ENCODE measurements at regions not wholly inside any gene's neighbourhood (a gene's known extent, or its start where the extent isn't known, plus 50 kb on each side); places are given as distances from the start of the nearest gene placed in this dataset.

DNA sequence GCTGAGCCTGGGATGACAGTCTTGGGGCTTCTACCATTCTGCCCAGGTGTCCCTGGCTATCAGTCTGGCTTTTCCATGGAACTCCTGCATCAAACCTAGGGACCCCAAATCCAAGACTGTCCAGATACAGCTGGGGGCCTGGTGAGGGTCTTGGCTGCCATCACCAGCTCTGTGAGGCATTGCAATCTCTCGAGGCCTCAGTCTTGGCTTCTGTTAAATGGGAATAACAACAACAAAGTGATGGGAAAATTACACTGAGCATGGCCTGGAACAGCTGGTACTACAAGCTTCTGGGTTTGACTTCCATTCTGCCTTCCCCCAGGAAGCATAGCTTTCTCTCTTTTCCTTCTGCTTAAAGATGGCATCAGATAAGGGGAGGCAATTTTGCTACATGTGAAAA is 50.0 kb upstream of the LCTL start:
- no peak for DNase-seq (ENCODE audit: low read depth, low spot score)

DNA sequence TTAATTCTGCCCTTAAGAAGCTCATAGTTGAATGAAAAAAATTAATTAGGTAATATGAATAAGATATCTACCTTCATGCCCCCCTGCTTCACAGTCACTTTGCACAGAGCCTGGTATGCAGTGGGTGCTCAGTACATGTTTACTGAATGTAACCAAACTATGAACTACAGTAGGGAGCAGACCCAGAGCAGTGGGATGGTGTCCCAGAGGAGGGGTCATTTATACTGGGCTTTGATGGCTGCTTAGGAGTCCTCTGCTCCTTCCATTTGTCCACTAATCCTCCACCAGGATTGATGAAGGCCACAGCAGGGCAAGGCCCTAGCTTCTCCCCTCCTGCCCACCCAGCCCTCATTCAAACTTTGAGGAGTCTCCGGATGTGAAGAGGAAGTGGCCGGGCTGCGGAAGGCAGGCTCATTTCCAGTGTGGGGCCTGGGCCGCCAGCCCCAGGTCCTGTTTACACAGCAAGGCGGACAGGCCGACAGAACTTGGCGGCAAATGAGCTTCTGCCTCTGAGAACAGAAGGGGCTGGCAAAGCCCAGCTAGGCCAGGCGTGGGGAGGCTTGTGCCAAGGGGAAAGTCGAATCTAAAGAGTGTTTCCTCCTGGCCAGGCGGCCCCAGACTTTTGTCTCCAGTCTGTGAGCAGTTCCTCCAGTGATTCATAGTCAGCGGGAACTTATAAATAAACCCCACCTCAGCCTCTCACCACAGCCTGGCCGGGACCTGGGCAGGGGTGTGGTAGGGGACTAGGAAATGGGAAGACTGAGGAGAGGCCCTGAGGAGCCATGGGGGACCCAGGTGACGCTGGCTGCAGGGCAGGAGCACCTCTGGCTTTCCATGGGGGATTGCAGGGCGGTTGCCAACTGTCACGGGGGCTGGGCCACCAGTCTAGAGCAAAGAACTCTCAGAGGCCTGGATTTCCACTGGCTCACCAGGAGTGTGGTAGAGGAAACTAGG is 51.6 kb upstream of the LCTL start:
- DNase-seq (ENCODE audit: low read depth, low spot score) = peak; percentile 93

DNA sequence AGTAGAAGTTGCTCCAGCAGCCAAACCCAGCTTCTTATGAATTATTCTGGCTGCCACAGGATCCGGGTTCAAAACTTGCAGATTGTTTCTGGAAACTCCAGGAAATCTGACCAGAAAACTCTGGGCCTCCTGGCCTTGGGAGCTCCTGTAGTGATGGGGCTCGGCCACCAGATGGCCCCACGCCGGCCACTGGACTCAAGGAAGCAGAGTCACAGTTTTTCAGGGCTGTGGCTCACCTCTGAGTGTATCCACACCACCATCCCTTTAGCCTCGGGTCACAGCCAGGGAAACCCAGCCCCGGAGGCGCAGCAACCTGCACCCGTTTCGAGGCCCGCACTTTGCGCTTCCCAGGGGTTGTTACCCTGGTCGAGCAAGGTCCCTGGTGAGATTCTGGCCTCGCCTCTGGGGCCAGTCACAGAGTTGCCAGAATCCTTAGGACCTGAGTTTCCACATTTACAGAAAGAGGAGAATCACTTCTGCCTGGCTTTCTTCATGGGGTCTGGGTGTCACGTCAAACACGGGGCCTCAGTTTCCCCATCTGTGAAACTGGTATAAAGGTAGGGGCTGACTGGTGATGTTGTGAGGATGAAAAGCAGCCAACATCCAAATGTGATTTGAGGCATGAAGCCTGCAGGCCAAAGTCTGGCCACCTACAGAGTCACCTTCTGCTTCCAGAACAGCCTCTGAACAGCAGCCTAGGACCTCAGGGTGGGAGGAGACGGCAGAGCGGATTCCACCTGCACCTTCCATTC is 53.5 kb upstream of the LCTL start:
- peak; percentile 88 for DNase-seq (ENCODE audit: low read depth, low spot score)

DNA sequence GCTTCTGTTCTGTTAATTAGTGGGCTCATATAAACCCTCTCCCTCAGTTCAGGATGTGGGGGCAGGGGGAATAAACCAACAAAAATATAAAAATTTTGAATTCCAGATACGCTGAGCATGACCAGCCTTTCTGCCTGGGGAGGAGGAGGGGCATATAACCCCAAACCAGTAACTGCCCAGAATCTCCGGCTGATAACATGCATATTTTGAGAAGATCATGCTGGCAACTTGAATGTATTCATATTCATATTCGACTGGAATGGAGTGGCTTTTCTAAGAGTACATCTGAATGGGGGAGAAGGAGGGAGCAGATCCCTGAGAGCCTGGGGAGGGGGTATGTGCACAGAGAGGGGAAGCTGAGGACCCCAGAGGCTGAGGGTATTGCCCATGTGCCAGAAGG is 54.5 kb upstream of the LCTL start:
- DNase-seq (ENCODE audit: low read depth, low spot score) = no peak

DNA sequence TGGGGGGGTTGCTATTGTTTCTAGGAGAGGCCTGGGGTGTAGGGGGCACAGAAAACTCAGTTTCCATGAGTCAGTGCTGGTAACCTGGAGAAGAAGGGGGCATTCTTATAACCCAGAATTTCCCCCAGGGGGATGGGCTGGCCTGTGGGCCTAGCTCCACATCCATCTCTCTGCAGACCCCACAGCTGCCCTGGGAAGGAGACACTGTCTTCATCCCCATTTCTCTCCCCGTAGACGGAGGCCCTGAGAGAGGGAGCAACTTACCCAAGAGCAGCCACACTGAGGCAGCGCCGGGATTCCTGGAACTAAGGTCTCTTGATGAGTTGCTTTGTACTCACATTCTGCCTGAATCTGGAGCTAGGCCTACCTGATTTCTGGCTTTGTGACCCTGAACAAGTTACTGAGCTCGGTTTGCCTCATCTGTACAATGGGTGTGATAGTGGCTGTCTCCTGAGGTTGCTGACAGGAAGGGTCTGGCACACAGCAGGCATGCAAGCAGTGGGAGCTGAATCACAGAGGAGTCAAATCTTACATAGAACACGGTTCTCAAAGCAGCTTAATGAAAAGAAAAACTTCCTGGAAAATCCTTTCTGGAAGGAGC is 55.0 kb upstream of the LCTL start:
- DNase-seq (ENCODE audit: low read depth, low spot score) = no peak

DNA sequence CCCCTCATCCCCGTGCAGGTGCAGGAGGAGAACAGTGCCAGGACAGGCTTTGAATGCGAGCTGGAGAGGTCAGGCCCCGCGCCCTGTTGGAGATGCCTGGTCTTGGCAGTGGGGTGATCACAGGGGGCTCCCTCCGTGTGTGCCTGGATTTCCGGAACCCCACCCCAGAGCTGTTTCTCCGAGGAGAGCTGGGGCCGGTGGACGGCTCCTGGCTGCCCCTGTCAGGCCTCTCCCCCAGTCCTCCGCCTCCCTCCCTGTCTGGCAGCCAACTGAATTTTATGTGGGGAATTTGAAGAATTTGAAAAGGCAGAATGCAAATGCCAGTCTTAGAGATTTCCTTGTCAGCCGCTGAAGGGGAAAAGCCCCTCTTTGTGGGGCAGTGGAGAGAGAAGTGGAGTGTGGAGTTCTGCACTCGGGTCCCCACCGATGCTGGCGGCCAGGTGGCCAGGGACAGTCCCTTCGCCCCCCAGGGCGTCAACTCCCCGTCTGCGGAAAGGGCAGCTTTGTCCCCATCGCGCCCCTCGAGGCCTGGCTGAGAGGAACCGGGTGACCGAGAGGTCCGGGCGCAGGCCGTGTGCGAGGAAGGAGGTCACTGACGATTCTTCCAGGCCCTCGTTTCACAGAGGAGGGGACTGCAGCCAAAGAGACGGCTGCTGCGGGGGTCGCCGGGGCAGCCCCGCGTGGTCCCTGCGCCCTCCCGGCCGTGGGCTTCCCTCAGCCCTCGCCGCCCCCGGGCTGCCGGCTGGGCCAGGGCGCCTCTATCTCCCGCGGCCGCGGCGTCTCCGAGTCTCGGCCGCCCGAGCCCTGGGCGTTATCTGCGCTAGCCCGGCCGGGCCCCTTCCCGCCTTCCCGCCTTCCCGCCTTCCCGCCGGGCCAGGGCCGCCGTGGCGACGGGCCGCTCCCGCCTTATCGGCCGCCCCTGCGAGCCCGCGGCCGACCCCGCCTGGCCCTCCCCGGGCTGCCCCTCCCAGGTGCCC is 56.0 kb upstream of the LCTL start:
- DNase-seq (ENCODE audit: low read depth, low spot score) = peak; percentile 86

DNA sequence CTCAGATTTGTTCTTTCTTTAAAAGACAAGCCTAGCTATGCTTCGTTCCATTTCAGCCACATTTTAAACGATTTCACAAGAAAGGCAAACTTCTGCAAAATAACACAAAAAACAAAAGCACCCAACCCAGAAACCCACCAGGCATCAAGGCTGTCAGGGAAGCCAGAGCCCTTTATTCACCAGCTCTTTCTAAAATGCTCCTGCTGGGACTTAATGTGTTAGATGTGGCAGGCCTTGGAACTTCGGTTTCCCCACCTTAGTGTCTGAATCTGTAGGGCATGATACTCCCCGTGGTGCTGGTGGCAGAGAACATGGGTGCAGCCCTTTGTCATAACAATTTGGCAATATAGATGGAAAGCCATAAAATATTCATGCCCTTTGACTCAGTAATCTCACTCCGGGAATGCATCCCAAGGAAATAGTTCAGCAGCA is 56.8 kb upstream of the LCTL start:
- no peak for DNase-seq (ENCODE audit: low read depth, low spot score)

DNA sequence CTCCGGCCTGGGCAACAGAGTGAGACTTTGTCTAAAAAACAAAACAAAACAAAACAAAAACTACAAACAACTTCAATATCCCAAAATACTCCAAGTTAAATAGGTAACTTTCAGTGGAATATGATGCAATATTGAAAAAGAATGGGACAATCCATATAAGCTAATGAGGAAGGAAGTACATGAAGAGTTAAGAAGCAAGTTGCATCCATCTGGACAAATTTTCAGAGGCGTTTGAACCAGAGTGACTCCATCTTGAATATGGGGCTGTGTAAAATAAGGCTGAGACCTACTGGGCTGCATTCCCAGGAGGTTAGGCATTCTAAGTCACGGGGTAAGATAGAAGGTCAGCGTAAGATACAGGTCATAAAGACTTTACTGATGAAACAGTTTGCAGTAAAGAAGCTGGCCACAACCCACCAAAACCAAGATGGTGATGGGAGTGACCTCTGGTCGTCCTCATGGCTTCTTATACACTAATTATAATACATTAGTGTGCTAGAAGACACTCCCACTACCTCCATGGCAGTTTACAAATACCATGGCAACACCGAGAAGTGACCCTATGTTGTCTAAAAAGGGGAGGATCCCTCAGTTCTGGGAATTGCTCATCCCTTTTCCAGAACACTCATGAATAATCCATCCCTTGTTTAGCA is 58.1 kb upstream of the LCTL start:
- no peak for DNase-seq (ENCODE audit: low read depth, low spot score)

DNA sequence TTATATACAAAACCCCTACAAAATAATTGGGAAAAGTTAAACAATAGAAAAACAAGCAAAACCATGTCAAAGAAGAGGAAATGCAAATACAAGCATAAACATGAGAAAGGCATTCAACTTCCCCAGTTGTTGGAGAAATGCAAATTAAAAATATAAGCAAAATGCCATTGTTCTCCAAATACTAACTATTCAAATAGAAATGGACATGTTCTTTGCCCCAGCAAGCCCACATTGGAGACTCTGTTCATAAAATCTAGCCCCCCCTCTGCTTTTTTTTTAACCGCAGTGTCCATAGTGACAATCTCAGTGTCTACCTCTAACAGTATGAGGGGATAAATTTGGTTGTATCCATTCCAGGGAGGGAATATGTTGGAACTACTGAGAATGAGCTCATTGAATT is 59.7 kb upstream of the LCTL start:
- DNase-seq (ENCODE audit: low read depth, low spot score) = no peak

DNA sequence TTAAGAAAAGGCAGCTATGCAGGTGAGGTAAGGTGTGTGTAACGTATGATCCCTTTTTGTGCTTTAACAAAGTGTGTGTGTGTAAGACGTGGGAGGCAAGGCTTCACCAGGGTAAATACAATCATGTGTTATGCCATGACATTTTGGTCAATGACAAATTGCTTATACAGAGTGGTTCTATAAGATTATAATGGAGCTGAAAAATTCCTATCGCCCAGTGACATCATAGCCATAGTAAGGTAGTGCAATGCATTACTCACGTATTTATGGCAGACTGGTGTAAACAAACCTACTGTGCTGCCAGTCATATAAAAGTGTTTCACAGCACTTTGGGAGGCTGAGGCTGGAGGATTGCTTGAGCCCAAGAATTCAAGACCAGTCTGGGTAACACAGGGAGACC is 60.2 kb upstream of the LCTL start:
- DNase-seq (ENCODE audit: low read depth, low spot score) = no peak

DNA sequence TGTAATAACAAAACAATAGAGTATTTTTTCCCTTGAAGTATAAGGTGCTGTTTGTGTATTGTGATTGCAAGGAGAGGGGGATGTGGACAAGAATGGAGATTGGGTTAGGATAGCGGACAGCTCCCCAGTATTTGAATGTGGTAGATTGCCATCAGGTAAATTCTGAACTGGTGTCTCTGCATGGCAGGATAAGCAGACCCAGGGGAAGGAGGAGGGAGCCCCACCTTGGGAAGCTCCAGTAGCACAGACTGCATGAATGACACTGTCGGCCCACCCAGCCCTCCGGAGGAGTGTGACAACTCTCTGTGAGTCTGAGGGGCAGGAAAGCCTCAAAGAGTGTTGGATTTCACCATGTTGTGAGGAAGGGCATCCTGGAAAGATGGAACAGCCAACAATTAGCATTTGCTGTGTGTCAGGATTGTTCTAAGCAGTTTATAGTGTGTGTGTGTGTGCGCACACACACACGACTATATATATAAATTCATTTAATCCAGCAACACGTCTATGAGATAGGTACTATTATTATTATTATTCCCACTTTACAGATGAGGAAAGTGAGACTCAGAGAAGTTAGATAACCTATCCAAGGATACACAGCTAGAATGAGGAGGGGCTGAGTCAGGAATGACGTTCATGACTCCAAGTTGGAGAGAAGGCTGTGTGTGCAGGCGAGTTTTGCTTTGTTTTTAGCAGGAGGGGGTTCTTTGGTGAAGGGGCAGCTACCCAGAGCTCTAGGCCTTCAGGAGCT is 63.4 kb upstream of the LCTL start:
- no peak for DNase-seq (ENCODE audit: low read depth, low spot score)

DNA sequence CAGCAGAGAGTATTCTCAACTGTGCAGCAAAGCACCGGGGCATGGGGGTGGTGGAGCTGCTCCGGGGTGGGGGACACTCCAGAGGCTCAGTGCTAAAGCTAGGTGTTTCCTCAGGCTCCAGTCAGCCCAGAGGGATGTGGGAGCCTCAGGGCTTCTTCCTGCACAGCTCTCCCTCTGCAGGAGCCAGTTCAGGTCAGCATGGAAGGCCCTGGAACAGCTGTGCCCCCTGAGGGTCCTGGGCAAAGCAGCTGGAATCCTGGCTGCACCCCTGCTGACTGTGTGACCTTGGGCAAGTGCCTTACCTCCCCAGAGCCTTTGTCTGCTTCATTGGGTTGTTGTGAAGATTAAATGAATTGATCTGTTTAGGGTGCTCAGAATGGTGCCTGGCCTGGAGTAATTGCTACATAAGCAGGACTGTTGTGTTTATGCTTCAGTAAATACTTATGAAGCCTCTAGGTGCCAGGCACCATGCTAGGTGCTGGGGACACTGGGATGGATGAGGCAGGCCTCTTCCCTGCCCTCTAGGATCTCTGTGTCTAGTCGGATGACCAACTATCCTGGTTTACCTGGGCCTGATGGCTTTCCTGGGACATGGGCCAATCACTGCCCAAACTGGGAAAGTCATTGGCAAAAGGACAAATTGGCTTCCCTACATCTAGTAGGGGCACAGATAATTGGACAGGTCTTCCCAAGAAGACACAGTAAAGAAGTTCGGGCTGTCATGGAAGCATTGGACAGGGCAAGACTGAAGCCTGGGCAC is 64.2 kb upstream of the LCTL start:
- no peak for DNase-seq (ENCODE audit: low read depth, low spot score)

DNA sequence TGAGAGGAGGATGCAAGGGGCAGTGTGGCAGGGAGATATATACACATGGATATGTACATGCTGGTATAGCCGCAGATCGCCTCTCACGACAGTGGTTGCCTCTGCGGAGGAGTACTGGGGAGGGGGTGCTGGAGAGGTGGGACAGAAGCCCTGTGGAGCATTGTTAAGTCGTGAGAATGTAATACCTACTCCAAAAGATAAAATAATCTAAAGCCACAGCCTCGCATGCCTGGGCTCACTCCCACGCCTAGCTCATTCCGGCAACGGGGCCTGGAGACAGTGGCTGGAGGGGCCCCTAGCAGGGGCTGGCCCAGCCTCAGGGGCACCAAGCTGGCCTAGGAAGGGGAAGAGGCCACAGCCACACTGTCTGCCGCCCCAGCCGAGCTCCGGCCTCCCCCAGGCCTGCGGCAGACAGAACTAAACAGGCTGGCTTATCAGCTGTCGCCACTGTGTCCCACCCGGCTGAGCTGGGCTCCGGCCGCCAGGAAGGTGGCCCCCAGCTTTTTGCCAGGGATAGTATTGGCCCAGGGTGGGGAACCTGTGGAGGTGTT is 65.1 kb upstream of the LCTL start:
- DNase-seq (ENCODE audit: low read depth, low spot score) = peak; percentile 61

DNA sequence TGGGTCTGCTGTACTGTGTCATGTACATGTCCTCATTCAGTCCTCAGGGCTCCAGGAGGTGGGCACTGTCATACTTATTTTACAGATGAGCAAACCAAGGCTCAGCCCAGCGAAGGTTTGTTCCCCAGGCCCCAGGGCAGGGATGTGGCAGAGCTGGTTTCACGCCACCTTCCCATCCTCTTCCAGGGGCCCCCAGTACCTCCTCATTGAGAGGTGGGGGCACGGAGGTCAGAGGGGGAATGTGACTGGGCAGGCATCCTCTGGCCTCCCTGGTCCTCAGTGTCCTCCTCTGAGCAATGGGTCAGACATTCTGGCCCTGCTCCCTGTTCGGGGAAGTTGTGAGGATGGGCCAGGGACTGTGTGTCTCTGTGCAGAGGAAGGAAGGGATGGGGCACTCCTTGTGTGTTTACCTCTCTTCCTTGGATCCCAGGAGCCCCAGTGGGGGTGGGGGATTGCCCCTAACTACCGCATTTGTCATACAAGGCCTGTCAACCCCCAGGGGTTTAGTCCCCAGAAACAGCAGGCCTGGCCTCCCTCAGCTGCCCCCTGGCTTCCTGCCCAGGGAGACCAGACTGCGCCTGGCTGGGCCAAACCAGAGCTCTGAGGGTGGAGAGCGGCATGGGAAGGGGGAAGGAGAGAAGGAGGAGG is 65.9 kb upstream of the LCTL start:
- DNase-seq (ENCODE audit: low read depth, low spot score) = peak; percentile 58

DNA sequence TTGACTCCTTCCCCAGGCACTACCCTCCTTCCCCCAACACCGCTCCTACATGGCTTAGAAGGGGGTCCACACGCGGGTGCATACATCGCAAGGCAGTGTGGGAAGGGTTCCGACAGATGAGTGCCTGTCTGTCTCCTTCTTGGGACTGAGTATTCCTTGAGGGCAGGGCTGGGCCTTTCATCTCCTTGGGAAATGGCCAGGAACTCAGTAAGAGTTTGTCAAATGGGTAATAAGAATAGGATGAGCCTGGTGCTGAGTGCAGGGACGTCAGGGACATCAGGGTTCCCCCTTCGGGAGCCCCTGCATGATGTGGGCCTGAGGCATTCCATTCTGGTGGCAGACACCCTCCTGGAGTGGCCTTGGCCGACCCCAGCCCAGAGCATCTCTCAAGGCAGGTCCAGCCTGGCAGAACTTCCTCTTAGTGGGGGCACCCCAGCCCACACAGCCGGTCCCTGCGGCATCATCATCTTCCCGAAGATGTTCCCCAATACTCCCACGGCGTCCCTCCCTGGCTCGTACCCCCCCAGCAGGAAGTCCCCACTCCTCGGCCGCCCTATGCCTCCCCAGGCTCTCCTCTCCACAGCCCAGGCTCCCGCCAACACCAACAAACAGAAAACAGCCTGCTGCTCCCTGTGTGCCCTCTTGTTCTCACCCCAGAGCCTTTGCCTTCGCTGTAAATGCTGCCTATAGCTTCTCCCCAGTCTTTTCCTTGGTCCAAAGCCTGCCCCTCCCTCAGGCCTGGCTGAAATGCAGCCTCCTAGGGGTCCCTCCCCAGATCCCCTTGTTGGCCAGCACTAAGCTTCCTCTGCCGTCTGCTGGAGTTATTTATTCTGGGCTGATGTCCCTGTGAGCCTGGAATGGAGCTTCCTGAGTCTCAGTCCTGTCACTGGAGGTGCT is 67.5 kb upstream of the LCTL start:
- no peak for DNase-seq (ENCODE audit: low read depth, low spot score)

DNA sequence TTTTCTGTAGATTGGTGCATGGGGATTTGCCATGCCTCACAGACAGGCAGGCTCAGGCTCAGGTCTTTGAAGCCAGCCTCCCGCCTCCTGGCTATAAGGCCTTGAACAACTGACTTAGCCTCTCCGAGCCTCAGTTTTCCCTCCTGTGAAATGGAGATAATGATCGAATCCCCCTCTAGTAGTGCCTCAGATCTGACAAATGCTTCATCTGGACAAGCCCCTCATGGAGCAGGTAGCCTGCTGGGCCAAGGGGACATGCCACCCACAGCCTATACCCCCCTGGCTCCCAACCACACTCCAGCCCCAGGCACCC is 68.1 kb upstream of the LCTL start:
- DNase-seq (ENCODE audit: low read depth, low spot score) = no peak

DNA sequence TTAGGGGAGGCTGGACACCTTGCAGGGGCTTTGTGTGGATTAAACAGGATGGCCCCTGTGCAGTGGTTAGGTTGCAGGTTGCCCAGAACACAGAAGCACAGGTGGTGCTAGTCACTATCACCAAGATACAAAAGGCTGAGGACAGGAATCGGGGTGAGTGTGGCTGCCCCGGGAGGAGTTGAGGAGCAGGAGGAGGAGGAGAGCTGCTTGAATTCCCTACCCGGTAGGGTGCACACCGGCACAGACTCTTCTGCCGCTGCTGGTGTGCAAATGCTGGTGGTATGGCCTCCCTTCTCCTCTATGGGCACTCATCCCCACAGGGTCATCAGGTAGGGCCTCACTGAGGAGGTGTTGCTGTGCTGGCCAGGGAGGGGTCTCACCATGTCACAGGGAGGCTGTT is 67.5 kb upstream of the SMAD6 start:
- DNase-seq (ENCODE audit: low read depth, low spot score) = no peak

DNA sequence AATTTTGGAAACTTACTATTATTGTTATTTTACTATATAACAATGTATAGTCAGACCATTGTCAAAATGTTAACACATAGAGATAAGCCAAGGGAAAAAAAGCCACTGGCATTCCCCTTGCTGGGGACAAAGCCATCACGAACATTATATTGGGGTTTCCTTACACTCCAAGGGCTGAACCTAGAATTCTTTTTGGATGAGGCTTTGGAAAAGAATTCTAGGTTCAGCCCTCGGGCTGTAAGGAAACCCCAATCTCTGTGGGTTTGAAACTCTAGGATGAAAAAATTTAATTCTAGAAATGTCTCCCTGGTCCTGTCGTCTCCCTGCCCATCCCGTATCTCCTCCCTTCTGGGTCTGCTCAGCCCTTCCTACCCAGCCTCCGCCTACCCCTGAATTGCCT is 67.0 kb upstream of the SMAD6 start:
- no peak for DNase-seq (ENCODE audit: low read depth, low spot score)

Measured in astrocyte of the hippocampus (primary cell).